ENCODE measurements at regions not wholly inside any gene's neighbourhood (a gene's known extent, or its start where the extent isn't known, plus 50 kb on each side); places are given as distances from the start of the nearest gene placed in this dataset.

DNA sequence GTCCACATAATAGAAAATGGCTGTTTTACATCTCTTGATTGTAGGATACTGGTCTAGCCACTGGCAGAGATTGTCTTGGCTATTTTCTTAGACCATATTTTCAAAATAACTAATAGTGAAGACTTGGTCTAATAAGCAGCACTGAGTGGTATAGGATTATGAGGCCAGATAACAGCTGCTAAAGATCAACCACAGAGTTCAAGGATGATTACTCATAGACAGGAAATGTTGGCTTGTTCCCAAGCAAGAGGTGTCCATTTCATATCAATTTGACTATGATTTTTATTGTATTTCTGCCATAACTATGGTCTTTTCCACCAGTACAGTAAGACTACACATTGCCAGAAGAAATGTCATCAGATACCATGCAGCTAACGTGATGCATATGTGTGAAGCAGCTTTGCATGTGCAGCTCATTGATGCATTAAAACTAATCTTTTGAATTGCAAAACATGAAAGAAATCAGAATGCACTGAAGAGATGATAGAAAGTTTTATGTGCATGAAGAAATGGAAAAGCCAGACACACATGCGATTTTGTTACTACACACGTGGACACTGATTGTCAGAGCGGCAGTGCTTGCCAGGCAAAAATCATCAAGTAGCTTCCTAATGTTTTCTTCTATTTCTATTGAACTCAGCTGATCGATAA is 693.3 kb downstream of the CDH11 start:
- Histone ChIP-seq H3K9me3 (peaks cover 4% of the 10 kb centered on the region), H3K27ac (no peak overlapping the region), H3K4me3 (no peak overlapping the region), H3K27me3 (replicated peaks; ENCODE audit: insufficient read depth) (no peaks in the 10 kb centered on the region), H3K36me3 (no peaks in the 10 kb centered on the region), H3K4me1 (ENCODE audit: control insufficient read depth in 1 of 2, low read depth in 2 of 2) (no peaks in the 10 kb centered on the region)
- TF ChIP-seq, protein P1, sequence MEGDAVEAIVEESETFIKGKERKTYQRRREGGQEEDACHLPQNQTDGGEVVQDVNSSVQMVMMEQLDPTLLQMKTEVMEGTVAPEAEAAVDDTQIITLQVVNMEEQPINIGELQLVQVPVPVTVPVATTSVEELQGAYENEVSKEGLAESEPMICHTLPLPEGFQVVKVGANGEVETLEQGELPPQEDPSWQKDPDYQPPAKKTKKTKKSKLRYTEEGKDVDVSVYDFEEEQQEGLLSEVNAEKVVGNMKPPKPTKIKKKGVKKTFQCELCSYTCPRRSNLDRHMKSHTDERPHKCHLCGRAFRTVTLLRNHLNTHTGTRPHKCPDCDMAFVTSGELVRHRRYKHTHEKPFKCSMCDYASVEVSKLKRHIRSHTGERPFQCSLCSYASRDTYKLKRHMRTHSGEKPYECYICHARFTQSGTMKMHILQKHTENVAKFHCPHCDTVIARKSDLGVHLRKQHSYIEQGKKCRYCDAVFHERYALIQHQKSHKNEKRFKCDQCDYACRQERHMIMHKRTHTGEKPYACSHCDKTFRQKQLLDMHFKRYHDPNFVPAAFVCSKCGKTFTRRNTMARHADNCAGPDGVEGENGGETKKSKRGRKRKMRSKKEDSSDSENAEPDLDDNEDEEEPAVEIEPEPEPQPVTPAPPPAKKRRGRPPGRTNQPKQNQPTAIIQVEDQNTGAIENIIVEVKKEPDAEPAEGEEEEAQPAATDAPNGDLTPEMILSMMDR (IDR thresholded peaks at IDR 0.05): no peak
- no peak for DNase-seq (ENCODE audit: low spot score)
- ATAC-seq (ENCODE audit: insufficient number of reproducible peaks, low FRiP score, low read depth): no peak

DNA sequence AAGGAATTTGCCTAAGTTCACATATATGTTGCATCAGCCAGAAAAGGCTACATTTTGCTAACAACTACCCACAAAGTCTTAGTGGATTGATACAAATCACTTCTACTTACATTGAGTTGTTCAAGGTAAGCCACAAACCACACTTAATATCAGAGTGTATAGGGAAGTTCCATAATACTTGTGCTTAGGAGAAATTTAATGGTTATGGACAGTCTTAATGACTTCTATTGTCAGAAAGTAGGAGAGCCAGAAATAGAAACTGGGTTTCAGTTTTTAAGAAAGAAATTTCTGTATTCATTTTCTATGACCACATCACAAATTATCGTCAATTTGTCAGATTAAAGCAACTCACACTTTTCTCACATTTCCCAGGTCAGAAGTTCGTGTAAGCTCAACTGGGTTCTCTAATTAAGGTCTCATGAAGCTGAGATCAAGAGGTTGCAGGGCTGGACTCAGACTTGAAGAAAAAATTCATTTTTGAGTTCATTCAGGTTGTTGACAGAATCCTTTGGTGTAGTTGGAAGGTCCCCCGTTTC is 695.7 kb downstream of the CDH11 start:
- TF ChIP-seq, protein P1 (IDR thresholded peaks at IDR 0.05): no peak
- Histone ChIP-seq H3K9me3 (no peaks in the 10 kb centered on the region), H3K36me3 (no peaks in the 10 kb centered on the region), H3K27ac (no peak overlapping the region), H3K27me3 (replicated peaks; ENCODE audit: insufficient read depth) (no peaks in the 10 kb centered on the region), H3K4me1 (ENCODE audit: control insufficient read depth in 1 of 2, low read depth in 2 of 2) (no peaks in the 10 kb centered on the region), H3K4me3 (no peak overlapping the region)
- ATAC-seq (ENCODE audit: insufficient number of reproducible peaks, low FRiP score, low read depth): no peak
- no peak for DNase-seq (ENCODE audit: low spot score)

DNA sequence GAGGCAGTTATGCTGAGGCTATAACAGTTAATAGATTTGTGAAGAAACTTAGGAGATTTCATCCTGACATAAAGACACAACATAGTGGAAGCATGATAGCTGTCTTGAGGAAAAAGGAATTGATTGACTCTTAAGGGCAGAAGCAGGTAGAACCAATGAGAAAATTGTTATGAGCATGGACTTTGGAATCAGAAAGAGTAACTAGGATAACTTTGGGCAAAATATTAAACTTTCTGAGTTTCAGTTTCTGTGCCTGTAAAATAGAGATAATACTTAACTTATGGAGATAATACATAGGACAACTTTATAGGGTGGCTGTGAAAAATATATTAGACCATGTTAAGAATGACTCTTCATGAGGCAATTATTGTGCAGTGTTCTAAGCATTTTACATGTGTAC is 696.5 kb downstream of the CDH11 start:
- Histone ChIP-seq H3K4me1 (ENCODE audit: control insufficient read depth in 1 of 2, low read depth in 2 of 2) (no peaks in the 10 kb centered on the region), H3K36me3 (no peaks in the 10 kb centered on the region), H3K27ac (no peak overlapping the region), H3K9me3 (no peaks in the 10 kb centered on the region), H3K27me3 (replicated peaks; ENCODE audit: insufficient read depth) (no peaks in the 10 kb centered on the region), H3K4me3 (no peak overlapping the region)
- DNase-seq (ENCODE audit: low spot score): no peak
- TF ChIP-seq, protein P1 (IDR thresholded peaks at IDR 0.05): no peak
- ATAC-seq (ENCODE audit: insufficient number of reproducible peaks, low FRiP score, low read depth): no peak

DNA sequence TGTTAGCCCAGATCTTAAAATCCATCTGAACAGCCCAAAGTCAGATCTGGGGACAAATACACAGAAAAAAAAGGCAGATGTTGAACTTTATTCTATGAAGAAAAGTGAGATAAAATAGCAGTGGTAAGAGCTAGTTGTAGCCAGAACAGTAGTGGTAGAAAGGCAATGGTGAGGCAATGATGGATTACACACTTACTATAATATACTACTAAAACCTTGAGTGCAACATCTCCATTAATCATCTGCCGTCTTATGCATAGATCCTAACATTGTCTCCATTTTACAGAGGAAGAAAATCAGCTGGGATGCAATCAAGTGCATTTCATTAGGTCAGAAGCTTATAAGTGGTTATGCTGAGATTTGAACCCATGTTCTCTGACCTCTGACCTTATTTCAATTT is 699.6 kb downstream of the CDH11 start:
- TF ChIP-seq, protein P1 (IDR thresholded peaks at IDR 0.05): no peak
- no peaks in the 10 kb centered on the region for H3K27me3 ChIP-seq (replicated peaks; ENCODE audit: insufficient read depth)
- H3K9me3 ChIP-seq: no peaks in the 10 kb centered on the region
- DNase-seq (ENCODE audit: low spot score) (no peak), ATAC-seq (ENCODE audit: insufficient number of reproducible peaks, low FRiP score, low read depth) (no peak)
- H3K36me3 ChIP-seq: no peaks in the 10 kb centered on the region
- no peak overlapping the region for H3K4me3 ChIP-seq
- H3K27ac ChIP-seq: no peak overlapping the region
- peaks cover 0 to under 1% of the 10 kb centered on the region in 2 donors for H3K4me1 ChIP-seq (ENCODE audit: control insufficient read depth in 1 of 2, low read depth in 2 of 2)

- ATAC-seq (ENCODE audit: insufficient number of reproducible peaks, low FRiP score, low read depth) (no peak), DNase-seq (ENCODE audit: low spot score) (no peak)
- Histone ChIP-seq H3K27me3 (replicated peaks; ENCODE audit: insufficient read depth) (no peaks in the 10 kb centered on the region), H3K9me3 (no peaks in the 10 kb centered on the region), H3K4me1 (ENCODE audit: control insufficient read depth in 1 of 2, low read depth in 2 of 2) (peaks cover 0 to 8% of the 10 kb centered on the region in 2 donors), H3K4me3 (no peak overlapping the region), H3K36me3 (no peaks in the 10 kb centered on the region), H3K27ac (no peak overlapping the region)
- TF ChIP-seq, protein P1 (IDR thresholded peaks at IDR 0.05): no peak
Measured at GRCh38 chr16:64421515-64421914, 700.3 kb downstream of the CDH11 start.
